Fibroblast of skin of scalp (primary cell): ENCODE measurements at regions not wholly inside any gene's neighbourhood (a gene's known extent, or its start where the extent isn't known, plus 50 kb on each side); places are given as distances from the start of the nearest gene placed in this dataset.
"Not testable (repeated sequence)": the region's sequence is repeated elsewhere in the genome, so short reads cannot be mapped to it uniquely, and the experiment has no call there.

Experiments used
- DNase-seq: peaks from one replicate; pipeline ENCODE4 v3.0.0-alpha.2; 2013

- DNase-seq, result no peak
These were observed 278.0 kb downstream of the FBXO8 start for GRCh38 chr4:174005422-174005821.

DNA sequence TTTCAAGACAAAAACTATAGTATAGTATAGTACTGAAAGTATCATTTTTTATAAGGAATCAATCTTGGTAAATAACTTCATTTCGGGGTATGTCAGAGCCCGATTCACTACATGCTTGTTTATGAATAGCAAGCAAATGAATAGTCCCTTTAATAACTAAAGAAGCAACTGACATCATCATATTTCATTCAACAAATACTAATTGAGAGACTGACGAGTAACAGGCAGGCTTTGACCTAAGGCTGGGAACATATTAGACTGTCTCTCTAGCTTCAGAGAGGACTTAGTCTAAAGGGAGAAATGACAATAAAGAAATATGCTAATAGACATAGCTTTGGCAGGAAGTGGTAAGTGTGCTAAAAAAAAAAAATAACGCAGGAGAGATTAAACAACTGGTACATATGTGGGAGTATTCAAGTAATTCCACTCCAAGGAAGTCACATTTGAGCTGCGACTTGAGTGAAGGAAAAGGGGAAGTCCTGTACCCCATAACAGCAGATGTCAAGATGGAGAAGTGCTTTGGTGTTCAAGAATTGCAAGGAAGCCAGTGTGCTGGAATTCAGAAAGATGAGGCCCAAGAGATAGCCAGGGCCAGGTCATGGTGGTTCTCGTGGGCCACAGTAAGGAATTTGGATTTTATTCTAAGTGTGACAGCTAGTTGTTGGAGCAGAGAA, 284.9 kb downstream of the FBXO8 start:
- no peak for DNase-seq

GRCh38 chr4:173995779-173996178, 287.7 kb downstream of the FBXO8 start:
- DNase-seq, result not testable (repeated sequence)

DNA sequence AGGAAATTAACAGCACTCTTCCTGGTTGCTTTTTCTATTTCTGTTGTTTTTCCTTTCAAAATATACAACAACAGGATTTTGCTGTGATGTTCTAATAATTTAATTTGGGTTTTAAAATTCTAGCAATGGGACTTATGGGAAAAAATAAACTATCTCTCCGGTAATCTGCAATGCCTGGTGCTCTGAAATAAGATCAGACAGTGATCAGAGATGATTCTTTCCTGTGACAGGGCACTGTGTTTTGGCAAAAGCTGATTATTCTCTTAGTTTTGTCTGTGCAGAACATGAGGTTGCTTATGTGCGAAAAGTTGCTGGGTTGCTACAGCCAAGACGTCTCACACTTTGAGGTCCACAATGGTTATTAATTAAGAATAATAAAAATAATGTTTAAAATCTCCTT, 291.7 kb downstream of the FBXO8 start:
- no peak for DNase-seq

- DNase-seq, result no peak
These were observed 292.2 kb downstream of the FBXO8 start for GRCh38 chr4:173991316-173991715.

GRCh38 chr4:173990869-173991210, 292.6 kb downstream of the FBXO8 start:
- no peak for DNase-seq

GRCh38 chr4:173990126-173990868, 293.2 kb downstream of the FBXO8 start:
- peak; percentile 29 for DNase-seq

GRCh38 chr4:173963523-173963922, 319.9 kb downstream of the FBXO8 start:
- not testable (repeated sequence) for DNase-seq

DNA sequence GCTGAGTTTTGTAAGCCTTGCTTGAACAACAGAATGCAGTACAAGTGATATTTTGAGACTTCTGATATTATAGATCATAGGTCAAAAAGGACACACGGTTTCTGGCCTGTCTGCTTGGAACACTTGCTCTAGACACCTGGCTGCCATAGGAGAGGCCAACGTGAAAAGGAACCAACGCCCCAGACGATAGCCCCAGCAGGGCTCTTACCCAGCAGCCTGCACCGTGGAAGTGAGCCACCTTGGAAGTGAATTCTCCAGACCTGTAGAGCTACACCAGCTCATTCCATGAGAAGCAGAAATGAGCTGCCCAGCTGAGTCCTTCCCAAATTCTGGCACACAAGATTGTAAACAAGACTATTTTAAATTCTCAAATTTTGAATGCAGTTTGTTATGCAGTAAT, 323.1 kb downstream of the FBXO8 start:
- DNase-seq, result no peak

GRCh38 chr4:173958445-173958844, 325.0 kb downstream of the FBXO8 start:
- DNase-seq, result peak; percentile 32

GRCh38 chr4:173943547-173943946, 339.9 kb downstream of the FBXO8 start:
- DNase-seq, result no peak

DNA sequence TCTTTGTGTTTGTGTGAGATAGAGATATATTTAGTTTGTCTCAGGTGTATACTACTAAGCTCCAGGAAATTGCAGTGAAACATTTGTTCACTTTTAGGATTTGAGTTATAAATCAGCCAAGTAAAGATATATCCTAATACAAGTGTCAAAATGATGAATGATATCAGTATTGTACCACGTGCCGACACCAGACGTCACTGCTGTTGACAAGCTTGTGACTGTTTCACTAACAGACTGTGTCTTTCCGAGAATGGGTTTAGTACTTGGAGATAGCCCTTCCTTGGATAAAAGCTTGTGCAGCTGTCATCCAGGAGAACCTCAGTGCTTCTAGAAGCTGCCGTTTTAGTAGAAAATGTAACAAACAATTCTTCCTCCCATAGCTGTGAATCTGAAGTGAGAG, 343.3 kb downstream of the FBXO8 start:
- DNase-seq, result no peak

DNA sequence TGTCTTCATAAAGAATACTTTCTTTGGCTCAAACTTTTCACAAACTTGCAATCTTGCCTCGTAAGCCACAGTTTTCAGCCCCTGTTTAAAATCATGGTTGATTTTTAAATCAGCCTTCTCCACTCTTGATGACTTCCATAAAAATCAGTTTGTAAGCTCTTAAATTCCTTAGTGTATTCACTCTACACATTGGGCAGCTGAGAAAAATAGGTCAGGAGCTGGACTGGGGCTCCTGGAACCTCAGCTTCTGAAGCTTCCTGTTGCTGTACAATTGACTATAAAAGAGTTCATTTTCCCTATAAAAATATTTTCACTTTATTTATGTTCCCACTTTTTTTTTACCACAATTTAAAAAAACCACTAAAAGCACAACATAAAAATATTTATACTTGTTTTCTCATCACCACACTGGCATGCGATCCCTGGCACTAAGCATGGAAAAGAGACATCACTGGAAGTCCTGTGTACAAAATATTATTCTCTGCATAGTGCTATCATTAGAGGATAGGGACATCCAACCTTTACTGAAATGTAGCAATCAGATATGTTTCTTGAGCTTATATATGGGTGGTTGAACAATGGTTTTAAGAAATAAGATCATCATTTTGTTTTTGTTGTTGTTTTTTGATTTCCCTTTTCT, 345.7 kb downstream of the FBXO8 start:
- DNase-seq, result peak; percentile 8

GRCh38 chr4:173936861-173937260, 346.6 kb downstream of the FBXO8 start:
- DNase-seq, result no peak

DNA sequence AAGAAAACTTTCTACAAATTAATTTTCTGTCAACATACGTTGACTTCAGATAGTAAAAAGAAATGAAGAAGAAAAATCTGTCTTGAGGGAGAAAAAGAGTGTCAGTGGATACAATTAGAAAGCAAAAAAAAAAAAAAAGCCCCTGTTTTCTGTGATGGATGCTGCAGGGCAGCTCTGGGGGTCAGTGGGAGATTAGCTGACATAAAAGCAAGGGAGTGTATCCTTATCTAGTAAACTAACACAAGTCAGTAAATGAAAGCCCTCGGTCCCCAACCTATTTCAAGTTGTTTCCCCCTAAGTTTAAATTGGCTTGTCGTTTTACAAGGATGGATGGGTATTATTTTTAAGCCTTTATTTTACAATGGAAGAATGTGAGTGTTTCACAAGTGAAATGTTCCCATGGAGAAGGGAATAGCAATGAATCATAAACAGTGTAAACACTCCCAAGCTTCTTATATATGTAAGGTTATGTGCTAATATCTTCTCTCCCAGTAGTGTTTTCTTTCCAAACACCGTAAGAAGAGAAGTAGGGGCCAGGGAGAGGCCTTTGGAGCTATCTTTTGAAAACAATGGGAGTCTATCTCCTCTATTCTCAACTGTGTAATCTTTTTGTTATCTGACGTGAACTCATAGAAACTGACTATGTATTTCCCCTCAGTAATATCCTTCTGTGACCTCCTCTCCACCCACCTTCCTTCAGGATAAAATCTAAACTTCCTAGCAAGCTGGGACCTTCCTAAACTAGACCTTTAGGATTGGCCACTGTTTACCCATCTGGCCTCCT, 347.7 kb downstream of the FBXO8 start:
- peak; percentile 17 for DNase-seq

- DNase-seq, result no peak
These were observed 348.4 kb downstream of the FBXO8 start for GRCh38 chr4:173934933-173935620.

GRCh38 chr4:173934201-173934600, 349.3 kb downstream of the FBXO8 start:
- DNase-seq, result no peak

- no peak for DNase-seq
These were observed 350.8 kb downstream of the FBXO8 start for GRCh38 chr4:173932701-173933100.

DNA sequence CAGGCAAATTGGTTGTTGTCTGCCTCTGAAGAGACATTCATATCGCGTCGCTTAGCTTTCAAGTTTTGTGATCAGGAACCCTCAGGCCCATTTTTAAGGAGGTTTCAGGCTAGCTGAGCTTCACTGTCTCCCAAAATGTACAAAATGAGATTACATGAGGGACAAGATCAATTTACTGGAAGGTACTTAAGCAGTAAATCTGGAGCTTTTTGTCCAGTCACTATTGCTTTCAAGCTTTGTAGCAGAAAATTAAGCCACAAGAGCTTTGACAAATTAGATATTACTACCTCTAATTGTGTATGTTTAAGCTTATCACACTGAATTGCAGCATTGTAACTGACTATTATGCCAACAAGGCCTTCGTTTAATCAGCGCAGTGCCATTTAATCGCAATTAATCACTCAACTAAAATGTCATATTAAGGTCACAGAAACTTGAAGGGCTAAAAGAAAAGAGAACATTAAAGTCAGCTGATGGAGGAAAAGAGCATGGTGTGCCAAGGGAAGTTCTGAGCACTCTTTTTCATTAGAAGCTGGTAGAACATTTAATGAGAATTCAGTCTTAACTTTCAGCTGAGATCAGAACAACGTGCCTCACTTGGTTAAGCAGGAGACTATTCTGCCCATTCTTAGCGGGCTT, 353.0 kb downstream of the FBXO8 start:
- no peak for DNase-seq

- no peak for DNase-seq
These were observed 353.5 kb downstream of the FBXO8 start for GRCh38 chr4:173929921-173930320.

DNA sequence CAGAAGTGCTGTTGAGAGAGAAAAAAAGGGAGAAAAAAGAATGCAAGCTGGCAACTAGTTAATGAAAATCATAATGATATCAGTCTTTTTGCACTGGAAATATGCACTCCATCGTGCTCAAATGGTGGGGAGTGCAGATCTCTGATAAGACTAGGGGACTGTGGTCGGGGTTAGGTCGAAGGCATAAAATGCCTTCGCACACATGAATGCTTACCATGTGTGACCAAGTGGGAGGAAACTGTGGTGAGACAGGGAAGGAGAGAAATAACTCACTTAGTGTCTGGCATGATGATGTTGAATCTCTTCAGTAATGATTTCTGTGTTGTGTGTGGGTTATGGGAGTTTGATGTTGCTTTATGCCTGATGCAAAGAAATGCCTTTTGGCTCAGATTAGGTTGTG, 358.9 kb downstream of the FBXO8 start:
- DNase-seq, result no peak

DNA sequence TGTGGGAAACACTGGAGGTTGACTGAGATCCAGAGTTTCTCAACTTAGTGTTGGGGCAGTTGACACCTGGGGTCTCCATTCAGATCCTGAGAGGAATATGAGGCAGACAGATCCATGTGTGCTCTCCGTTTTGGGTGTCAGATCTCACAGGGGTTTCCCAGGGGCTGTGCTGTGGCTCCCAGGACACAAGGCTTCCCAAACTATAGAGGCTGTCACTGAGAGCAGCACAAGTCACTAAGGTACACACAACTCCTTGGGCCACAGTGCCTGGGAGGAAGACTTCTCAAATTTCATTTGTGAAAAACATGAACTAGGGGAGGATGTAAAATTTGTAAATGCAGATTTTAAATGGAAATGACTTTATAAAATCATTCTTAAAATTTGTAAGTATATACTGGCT, 363.6 kb downstream of the FBXO8 start:
- no peak for DNase-seq
